SK-N-MC (cell line): ENCODE measurements at regions not wholly inside any gene's neighbourhood (a gene's known extent, or its start where the extent isn't known, plus 50 kb on each side); places are given as distances from the start of the nearest gene placed in this dataset.

Source experiments
- EZH2 ChIP-seq: fragments of 200-600 bp; sonication (generic); IDR thresholded peaks from one replicate; pipeline ENCODE4 v1.6.1; 2017; ENCODE audit warnings: antibody characterized with exemption
- FOXP2 ChIP-seq: optimal IDR thresholded peaks from 2 replicates; pipeline ENCODE3; 2011; ENCODE audit warnings: mild to moderate bottlenecking, moderate library complexity; ENCODE audit not compliant: insufficient read depth; ENCODE audit errors: extremely low read length, control extremely low read depth
- POLR2AphosphoS5 ChIP-seq: IDR thresholded peaks from 2 replicates; pipeline ENCODE4 v1.6.1; 2012; ENCODE audit warnings: mild to moderate bottlenecking, low read depth, low read length, borderline replicate concordance

GRCh38 chr6:138716971-138717665, 56.5 kb upstream of the CCDC28A start:
- TF ChIP-seq POLR2AphosphoS5 (no peak), EZH2 (no peak), FOXP2 (no peak)
